H9 (cell line): ENCODE measurements at regions not wholly inside any gene's neighbourhood (a gene's known extent, or its start where the extent isn't known, plus 50 kb on each side); places are given as distances from the start of the nearest gene placed in this dataset.
A peak's percentile ranks its signal among the peaks of the same experiment; 100 is the strongest.

Experiments used
- DNase-seq: peaks from one replicate; pipeline ENCODE4 v3.0.0-alpha.2; 2017
- H2AFZ ChIP-seq: one replicate; pipeline ENCODE4 v1.6.1; 2013; ENCODE audit warnings: mild to moderate bottlenecking, low read length, control low read depth, moderate library complexity
- H2AK5ac ChIP-seq: 2 replicates; pipeline ENCODE4 v1.6.1; 2013; ENCODE audit warnings: low read length, control low read depth, mixed read lengths; ENCODE audit not compliant: insufficient read length
- H2BK120ac ChIP-seq: one replicate; pipeline ENCODE4 v1.6.1; 2013; ENCODE audit warnings: low read depth, mild to moderate bottlenecking, low read length, control low read depth, inconsistent platforms; ENCODE audit not compliant: poor library complexity, severe bottlenecking
- H2BK12ac ChIP-seq: 2 replicates; pipeline ENCODE4 v1.6.1; 2013; ENCODE audit warnings: low read length, control low read depth, mixed read lengths, low read depth; ENCODE audit not compliant: insufficient read length
- H2BK15ac ChIP-seq: 2 replicates; pipeline ENCODE4 v1.6.1; 2013; ENCODE audit warnings: low read depth, low read length, control low read depth
- H2BK20ac ChIP-seq: one replicate; pipeline ENCODE4 v1.6.1; 2013; ENCODE audit warnings: low read depth, mild to moderate bottlenecking, low read length, control low read depth, inconsistent platforms; ENCODE audit not compliant: poor library complexity, severe bottlenecking
- H2BK5ac ChIP-seq: 2 replicates; pipeline ENCODE4 v1.6.1; 2013; ENCODE audit warnings: low read length, control low read depth, mixed read lengths; ENCODE audit not compliant: insufficient read length
- H3K14ac ChIP-seq: 2 replicates; pipeline ENCODE4 v1.6.1; 2013; ENCODE audit warnings: low read length, control low read depth; ENCODE audit not compliant: insufficient read depth
- H3K18ac ChIP-seq: 2 replicates; pipeline ENCODE4 v1.6.1; 2013; ENCODE audit warnings: low read depth, mild to moderate bottlenecking, mixed read lengths, low read length, control low read depth; ENCODE audit not compliant: insufficient read length
- H3K23ac ChIP-seq: 2 replicates; pipeline ENCODE4 v1.6.1; 2013; ENCODE audit warnings: low read length, control low read depth, mixed read lengths, low read depth; ENCODE audit not compliant: insufficient read length
- H3K23me2 ChIP-seq: 2 replicates; pipeline ENCODE4 v1.6.1; 2013; ENCODE audit warnings: low read depth, mild to moderate bottlenecking, mixed read lengths, low read length, control low read depth; ENCODE audit not compliant: insufficient read length, poor library complexity, severe bottlenecking
- H3K27ac ChIP-seq: 2 replicates; pipeline ENCODE4 v1.5.1; 2013; ENCODE audit warnings: low read length, control low read depth, mixed read lengths, low read depth; ENCODE audit not compliant: insufficient read length
- H3K27me3 ChIP-seq: 2 replicates; pipeline ENCODE4 v1.6.1; 2013; ENCODE audit warnings: low read length, control low read depth, inconsistent platforms; ENCODE audit not compliant: insufficient read depth
- H3K4ac ChIP-seq: 2 replicates; pipeline ENCODE4 v1.6.1; 2013; ENCODE audit warnings: low read depth, mild to moderate bottlenecking, control low read depth, inconsistent platforms, low read length, moderate library complexity
- H3K4me1 ChIP-seq: 2 replicates; pipeline ENCODE4 v1.6.1; 2013; ENCODE audit warnings: low read length, control low read depth, inconsistent platforms; ENCODE audit not compliant: insufficient read depth
- H3K4me2 ChIP-seq: 2 replicates; pipeline ENCODE4 v1.6.1; 2013; ENCODE audit warnings: low read length, control low read depth, mixed read lengths; ENCODE audit not compliant: insufficient read length, insufficient read depth
- H3K56ac ChIP-seq: 2 replicates; pipeline ENCODE4 v1.6.1; 2013; ENCODE audit warnings: low read depth, mild to moderate bottlenecking, mixed read lengths, low read length, control low read depth; ENCODE audit not compliant: insufficient read length
- H3K79me1 ChIP-seq: 2 replicates; pipeline ENCODE4 v1.6.1; 2013; ENCODE audit warnings: low read depth, mild to moderate bottlenecking, moderate library complexity, low read length, control low read depth, inconsistent platforms; ENCODE audit not compliant: insufficient read depth, poor library complexity, severe bottlenecking
- H3K79me2 ChIP-seq: 2 replicates; pipeline ENCODE4 v1.6.1; 2013; ENCODE audit warnings: low read length, control low read depth, inconsistent platforms; ENCODE audit not compliant: insufficient read depth
- H3K9ac ChIP-seq: 2 replicates; pipeline ENCODE4 v1.6.1; 2013; ENCODE audit warnings: low read length, control low read depth, mixed read lengths; ENCODE audit not compliant: insufficient read length; ENCODE audit errors: extremely low read depth
- H3K9me3 ChIP-seq: one replicate; pipeline ENCODE4 v1.6.1; 2013; ENCODE audit warnings: low read depth, low read length, inconsistent platforms; ENCODE audit not compliant: control insufficient read depth
- H3T11ph ChIP-seq: one replicate; pipeline ENCODE4 v1.6.1; 2013; ENCODE audit warnings: mild to moderate bottlenecking, low read length, control low read depth, inconsistent platforms
- H4K20me1 ChIP-seq: one replicate; pipeline ENCODE4 v1.6.1; 2013; ENCODE audit not compliant: control insufficient read depth, insufficient read length, insufficient read depth
- H4K5ac ChIP-seq: 2 replicates; pipeline ENCODE4 v1.6.1; 2013; ENCODE audit warnings: low read depth, mild to moderate bottlenecking, mixed read lengths, low read length, control low read depth; ENCODE audit not compliant: insufficient read length
- H4K8ac ChIP-seq: replicated peaks from 2 replicates; pipeline ENCODE4 v1.6.1; 2013; ENCODE audit warnings: low read length, control low read depth, mixed read lengths, low read depth; ENCODE audit not compliant: insufficient read length
- H4K91ac ChIP-seq: 2 replicates; pipeline ENCODE4 v1.6.1; 2013; ENCODE audit warnings: low read depth, mild to moderate bottlenecking, moderate library complexity, mixed read lengths, low read length, control low read depth; ENCODE audit not compliant: insufficient read length
- H3K27ac Mint-ChIP-seq, 3 experiments: 2 replicates in 2 of 3; 3 replicates in 1 of 3; pipeline ENCODE4 v1.8.0; 2020 to 2021; ENCODE audit warnings: mixed read lengths in 3 of 3, mild to moderate bottlenecking in 1 of 3, moderate library complexity in 1 of 3
- H3K27me3 Mint-ChIP-seq: 2 replicates; pipeline ENCODE4 v1.8.0; 2021; ENCODE audit warnings: low read depth, mild to moderate bottlenecking, moderate library complexity, mixed read lengths
- H3K36me3 Mint-ChIP-seq, 3 experiments: 2 replicates in 2 of 3; 3 replicates in 1 of 3; pipeline ENCODE4 v1.8.0; 2020 to 2021; ENCODE audit warnings: low read depth in 3 of 3, mixed read lengths in 3 of 3; ENCODE audit not compliant: insufficient read depth in 1 of 3
- H3K4me1 Mint-ChIP-seq, 2 experiments: 2 replicates each; pipeline ENCODE4 v1.8.0; 2020; ENCODE audit warnings: mixed read lengths in 2 of 2
- H3K4me3 Mint-ChIP-seq, 2 experiments: 2 replicates in 1 of 2; 3 replicates in 1 of 2; pipeline ENCODE4 v1.8.0; 2020 to 2021; ENCODE audit warnings: mild to moderate bottlenecking in 2 of 2, mixed read lengths in 2 of 2, moderate library complexity in 1 of 2
- H3K9me3 Mint-ChIP-seq, 2 experiments: 2 replicates in 1 of 2; 3 replicates in 1 of 2; pipeline ENCODE4 v1.8.0; 2020; ENCODE audit warnings: mild to moderate bottlenecking in 2 of 2, mixed read lengths in 2 of 2, moderate library complexity in 1 of 2
- WGBS: extraction: QIAGEN DNeasy Blood & Tissue Kit; methylation state at CpG from one replicate; pipeline ENCODE4 v1.1.7; 2013; ENCODE audit warnings: missing lambda C conversion rate, low lambda C conversion rate, mixed read lengths; ENCODE audit not compliant: insufficient read length; ENCODE audit errors: extremely low coverage; 5-methylcytosine and 5-hydroxymethylcytosine counted together
- TF ChIP-seq, protein P1 (sequence below): fragments of 200-600 bp; sonication (generic); conservative IDR thresholded peaks from 3 replicates; pipeline ENCODE4 v1.8.0; 2021; ENCODE audit warnings: antibody characterized with exemption, mild to moderate bottlenecking

GRCh38 chr6:4503700-4504099, 272.5 kb upstream of the CDYL start:
- Histone ChIP-seq H3K23me2 (no peaks in the 10 kb centered on the region), H3K4ac (no peak overlapping the region), H3K4me1 (peaks cover 13% of the 10 kb centered on the region), H2BK5ac (no peak overlapping the region), H3K4me2 (peak overlapping the region; percentile 47), H3K18ac (no peak overlapping the region), H2AK5ac (no peak overlapping the region), H2BK15ac (no peak overlapping the region), H3T11ph (no peak overlapping the region), H4K20me1 (no peaks in the 10 kb centered on the region), H3K27me3 (no peaks in the 10 kb centered on the region), H3K27ac (peak overlapping the region; percentile 44), H3K56ac (no peak overlapping the region), H2AFZ (no peak overlapping the region), H2BK12ac (no peak overlapping the region), H3K14ac (no peak overlapping the region), H4K91ac (no peak overlapping the region), H3K9ac (no peak overlapping the region), H4K8ac (no peak overlapping the region), H4K5ac (no peak overlapping the region), H3K79me2 (no peaks in the 10 kb centered on the region), H2BK20ac (no peak overlapping the region), H2BK120ac (no peak overlapping the region), H3K79me1 (no peaks in the 10 kb centered on the region), H3K9me3 (no peaks in the 10 kb centered on the region), H3K23ac (no peak overlapping the region)
- Mint-ChIP-seq H3K27ac (peak overlapping the region in 2 of 3 experiments; percentile 47 to 96; a peak in 5 of 7 replicates), H3K36me3 (peaks cover 7 to 29% (median 28%) of the 10 kb centered on the region in 3 experiments), H3K4me3 (peak overlapping the region in 1 of 2 experiments; percentile 28; a peak in 2 of 5 replicates), H3K27me3 (peaks cover 3% of the 10 kb centered on the region; the same call in 1 of the 2 replicates), H3K4me1 (peaks cover 36 to 42% of the 10 kb centered on the region in 2 experiments), H3K9me3 (peaks cover 10 to 18% of the 10 kb centered on the region in 2 experiments)
- no CpG with 5 or more reads among the region's 5 CpGs for WGBS
- DNase-seq: peak; percentile 69
- TF ChIP-seq, protein P1, sequence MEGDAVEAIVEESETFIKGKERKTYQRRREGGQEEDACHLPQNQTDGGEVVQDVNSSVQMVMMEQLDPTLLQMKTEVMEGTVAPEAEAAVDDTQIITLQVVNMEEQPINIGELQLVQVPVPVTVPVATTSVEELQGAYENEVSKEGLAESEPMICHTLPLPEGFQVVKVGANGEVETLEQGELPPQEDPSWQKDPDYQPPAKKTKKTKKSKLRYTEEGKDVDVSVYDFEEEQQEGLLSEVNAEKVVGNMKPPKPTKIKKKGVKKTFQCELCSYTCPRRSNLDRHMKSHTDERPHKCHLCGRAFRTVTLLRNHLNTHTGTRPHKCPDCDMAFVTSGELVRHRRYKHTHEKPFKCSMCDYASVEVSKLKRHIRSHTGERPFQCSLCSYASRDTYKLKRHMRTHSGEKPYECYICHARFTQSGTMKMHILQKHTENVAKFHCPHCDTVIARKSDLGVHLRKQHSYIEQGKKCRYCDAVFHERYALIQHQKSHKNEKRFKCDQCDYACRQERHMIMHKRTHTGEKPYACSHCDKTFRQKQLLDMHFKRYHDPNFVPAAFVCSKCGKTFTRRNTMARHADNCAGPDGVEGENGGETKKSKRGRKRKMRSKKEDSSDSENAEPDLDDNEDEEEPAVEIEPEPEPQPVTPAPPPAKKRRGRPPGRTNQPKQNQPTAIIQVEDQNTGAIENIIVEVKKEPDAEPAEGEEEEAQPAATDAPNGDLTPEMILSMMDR: no peak
